Astrocyte (in vitro differentiated cells and primary cell): ENCODE measurements at regions not wholly inside any gene's neighbourhood (a gene's known extent, or its start where the extent isn't known, plus 50 kb on each side); places are given as distances from the start of the nearest gene placed in this dataset.

Source experiments
- DNase-seq: peaks from one replicate; pipeline ENCODE4 v3.0.0-alpha.2; 2010; ENCODE audit warnings: low read depth
- FAIRE-seq: peaks from 2 replicates; lab custom pipeline; 2011; peaks lifted over from hg19 to GRCh38; lab: Jason Lieb, UNC
- H2AFZ ChIP-seq: 2 replicates; pipeline ENCODE4 v1.6.0; 2012; ENCODE audit warnings: low read depth, low read length, inconsistent platforms
- H3K27ac ChIP-seq: 2 replicates; pipeline ENCODE4 v1.5.1; 2011; ENCODE audit warnings: low read depth, low read length, inconsistent platforms
- H3K27me3 ChIP-seq: 2 replicates; pipeline ENCODE4 v1.6.0; 2011; ENCODE audit warnings: low read length, inconsistent platforms; ENCODE audit not compliant: insufficient read depth
- H3K36me3 ChIP-seq: 2 replicates; pipeline ENCODE4 v1.5.1; 2011; ENCODE audit warnings: low read length, inconsistent platforms; ENCODE audit not compliant: insufficient read depth
- H3K4me1 ChIP-seq: 2 replicates; pipeline ENCODE4 v1.5.1; 2011; ENCODE audit warnings: low read length, inconsistent platforms; ENCODE audit not compliant: insufficient read depth
- H3K4me2 ChIP-seq: 2 replicates; pipeline ENCODE4 v1.6.0; 2012; ENCODE audit warnings: low read length, inconsistent platforms
- H3K4me3 ChIP-seq: 2 replicates; pipeline ENCODE4 v1.5.1; 2011; ENCODE audit warnings: low read depth, mild to moderate bottlenecking, low read length, inconsistent platforms; ENCODE audit not compliant: insufficient read depth
- H3K79me2 ChIP-seq: 2 replicates; pipeline ENCODE4 v1.6.0; 2012; ENCODE audit warnings: mild to moderate bottlenecking, low read length, inconsistent platforms; ENCODE audit not compliant: insufficient read depth
- H3K9ac ChIP-seq: 2 replicates; pipeline ENCODE4 v1.6.0; 2012; ENCODE audit warnings: mild to moderate bottlenecking, low read length, inconsistent platforms
- H3K9me3 ChIP-seq: 2 replicates; pipeline ENCODE4 v1.5.1; 2012; ENCODE audit warnings: low read depth, mild to moderate bottlenecking, low read length, inconsistent platforms; ENCODE audit not compliant: insufficient read depth
- H4K20me1 ChIP-seq: 2 replicates; pipeline ENCODE4 v1.6.0; 2012; ENCODE audit warnings: low read length, inconsistent platforms; ENCODE audit not compliant: insufficient read depth
- H3K27ac Mint-ChIP-seq: one replicate; pipeline ENCODE4 v1.8.0; 2021; ENCODE audit warnings: mild to moderate bottlenecking, mixed read lengths; ENCODE audit not compliant: unreplicated experiment
- H3K27me3 Mint-ChIP-seq: one replicate; pipeline ENCODE4 v1.8.0; 2021; ENCODE audit warnings: low read depth, mixed read lengths; ENCODE audit not compliant: unreplicated experiment
- H3K36me3 Mint-ChIP-seq: one replicate; pipeline ENCODE4 v1.8.0; 2021; ENCODE audit warnings: low read depth, mixed read lengths; ENCODE audit not compliant: unreplicated experiment
- H3K4me1 Mint-ChIP-seq: one replicate; pipeline ENCODE4 v1.8.0; 2021; ENCODE audit warnings: low read depth, mixed read lengths; ENCODE audit not compliant: unreplicated experiment
- H3K4me3 Mint-ChIP-seq: one replicate; pipeline ENCODE4 v1.8.0; 2021; ENCODE audit warnings: mild to moderate bottlenecking, moderate library complexity, mixed read lengths; ENCODE audit not compliant: unreplicated experiment
- H3K9me3 Mint-ChIP-seq: one replicate; pipeline ENCODE4 v1.8.0; 2021; ENCODE audit warnings: mild to moderate bottlenecking, mixed read lengths; ENCODE audit not compliant: unreplicated experiment
- EZH2 ChIP-seq: IDR thresholded peaks from 2 replicates; pipeline ENCODE4 v1.6.1; 2012; ENCODE audit warnings: mild to moderate bottlenecking, low read length, inconsistent platforms; ENCODE audit not compliant: insufficient read depth
- TF ChIP-seq, protein P1 (sequence below): IDR thresholded peaks from 2 replicates; pipeline ENCODE4 v1.5.1; 2011; ENCODE audit warnings: low read depth, mild to moderate bottlenecking, inconsistent platforms, low read length, moderate library complexity; ENCODE audit not compliant: insufficient read depth

DNA sequence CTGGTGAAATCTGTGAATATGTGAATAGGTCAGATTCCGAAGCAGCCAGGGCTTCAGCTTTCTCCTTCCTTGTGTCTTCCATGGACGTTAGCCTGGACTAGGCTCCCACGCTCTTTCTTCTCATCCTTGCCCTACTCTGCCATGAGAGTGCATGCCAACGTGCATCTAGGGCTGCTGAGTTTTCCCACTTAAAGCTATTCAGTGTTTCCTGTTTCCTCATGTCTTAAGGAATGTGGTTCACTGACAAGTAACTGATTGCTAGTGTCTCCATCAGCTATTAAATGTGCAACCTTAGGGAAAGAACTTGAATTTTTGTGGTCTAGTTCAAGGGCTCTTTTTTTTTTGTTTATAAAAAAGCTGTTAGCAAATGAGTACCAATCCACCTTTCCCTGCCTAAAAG is 642.3 kb upstream of the LINC00305 start:
- Mint-ChIP-seq H3K4me3 (no peak overlapping the region), H3K27ac (no peak overlapping the region), H3K9me3 (no peaks in the 10 kb centered on the region), H3K4me1 (peaks cover 2% of the 10 kb centered on the region), H3K36me3 (no peaks in the 10 kb centered on the region), H3K27me3 (no peaks in the 10 kb centered on the region)
- no peaks in the 10 kb centered on the region for H3K27me3 ChIP-seq
- no peaks in the 10 kb centered on the region for H3K36me3 ChIP-seq
- no peak overlapping the region for H3K9ac ChIP-seq
- no peak overlapping the region for H3K4me3 ChIP-seq
- H3K4me2 ChIP-seq: no peak overlapping the region
- no peak for TF ChIP-seq EZH2
- TF ChIP-seq, protein P1, sequence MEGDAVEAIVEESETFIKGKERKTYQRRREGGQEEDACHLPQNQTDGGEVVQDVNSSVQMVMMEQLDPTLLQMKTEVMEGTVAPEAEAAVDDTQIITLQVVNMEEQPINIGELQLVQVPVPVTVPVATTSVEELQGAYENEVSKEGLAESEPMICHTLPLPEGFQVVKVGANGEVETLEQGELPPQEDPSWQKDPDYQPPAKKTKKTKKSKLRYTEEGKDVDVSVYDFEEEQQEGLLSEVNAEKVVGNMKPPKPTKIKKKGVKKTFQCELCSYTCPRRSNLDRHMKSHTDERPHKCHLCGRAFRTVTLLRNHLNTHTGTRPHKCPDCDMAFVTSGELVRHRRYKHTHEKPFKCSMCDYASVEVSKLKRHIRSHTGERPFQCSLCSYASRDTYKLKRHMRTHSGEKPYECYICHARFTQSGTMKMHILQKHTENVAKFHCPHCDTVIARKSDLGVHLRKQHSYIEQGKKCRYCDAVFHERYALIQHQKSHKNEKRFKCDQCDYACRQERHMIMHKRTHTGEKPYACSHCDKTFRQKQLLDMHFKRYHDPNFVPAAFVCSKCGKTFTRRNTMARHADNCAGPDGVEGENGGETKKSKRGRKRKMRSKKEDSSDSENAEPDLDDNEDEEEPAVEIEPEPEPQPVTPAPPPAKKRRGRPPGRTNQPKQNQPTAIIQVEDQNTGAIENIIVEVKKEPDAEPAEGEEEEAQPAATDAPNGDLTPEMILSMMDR: no peak
- no peaks in the 10 kb centered on the region for H3K9me3 ChIP-seq
- no peaks in the 10 kb centered on the region for H4K20me1 ChIP-seq
- no peaks in the 10 kb centered on the region for H3K4me1 ChIP-seq
- H3K79me2 ChIP-seq: no peaks in the 10 kb centered on the region
- no peak for FAIRE-seq
- H2AFZ ChIP-seq: no peak overlapping the region
- no peak overlapping the region for H3K27ac ChIP-seq
- DNase-seq: no peak

DNA sequence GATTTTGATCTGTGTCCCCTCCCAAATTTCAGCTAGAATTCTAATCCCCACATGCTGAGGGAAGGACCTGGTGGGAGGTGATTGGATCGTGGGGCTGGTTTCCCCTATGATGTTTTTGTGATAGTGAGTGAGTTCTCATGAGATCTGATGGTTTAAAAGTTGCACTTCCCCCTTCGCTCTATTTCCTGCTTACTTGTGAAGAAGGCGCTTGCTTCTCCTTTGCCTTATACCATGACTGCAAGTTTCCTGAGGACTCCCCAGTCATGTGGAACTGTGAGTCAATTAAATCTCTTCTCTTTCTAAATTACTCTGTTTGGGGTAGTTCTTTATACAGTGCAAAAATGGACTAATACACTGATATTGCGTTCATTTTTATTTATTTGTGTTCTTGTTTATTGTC is 636.8 kb upstream of the LINC00305 start:
- Mint-ChIP-seq H3K4me1 (no peaks in the 10 kb centered on the region), H3K27ac (no peak overlapping the region), H3K4me3 (no peak overlapping the region), H3K9me3 (peaks cover 1% of the 10 kb centered on the region), H3K36me3 (no peaks in the 10 kb centered on the region), H3K27me3 (no peaks in the 10 kb centered on the region)
- H3K27me3 ChIP-seq: no peaks in the 10 kb centered on the region
- FAIRE-seq: no peak
- TF ChIP-seq, protein P1: no peak
- no peak for TF ChIP-seq EZH2
- no peaks in the 10 kb centered on the region for H4K20me1 ChIP-seq
- H3K36me3 ChIP-seq: no peaks in the 10 kb centered on the region
- no peak for DNase-seq
- no peak overlapping the region for H2AFZ ChIP-seq
- no peaks in the 10 kb centered on the region for H3K9me3 ChIP-seq
- no peak overlapping the region for H3K9ac ChIP-seq
- no peaks in the 10 kb centered on the region for H3K4me1 ChIP-seq
- H3K4me3 ChIP-seq: no peak overlapping the region
- no peak overlapping the region for H3K27ac ChIP-seq
- no peak overlapping the region for H3K4me2 ChIP-seq
- no peaks in the 10 kb centered on the region for H3K79me2 ChIP-seq

DNA sequence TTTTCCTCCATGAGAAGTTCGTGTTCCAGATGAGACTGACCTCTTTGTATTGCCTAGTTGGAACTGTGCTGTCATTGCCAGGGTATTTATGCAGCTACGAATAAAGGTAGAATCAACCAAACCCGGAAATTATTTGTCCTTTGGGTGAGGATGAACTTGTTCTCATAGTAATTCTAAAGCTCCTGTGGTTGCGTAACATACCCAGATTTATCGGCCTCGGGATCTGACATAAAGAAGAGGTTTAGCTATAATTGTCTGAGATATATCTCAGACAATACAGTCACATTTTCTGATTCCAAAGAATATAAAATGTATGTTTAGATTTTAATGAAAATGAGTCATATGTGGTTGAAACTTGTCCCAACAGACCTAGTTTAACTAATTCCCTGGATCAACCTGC is 628.7 kb upstream of the LINC00305 start:
- Mint-ChIP-seq H3K4me1 (no peaks in the 10 kb centered on the region), H3K9me3 (peaks cover 1% of the 10 kb centered on the region), H3K27me3 (no peaks in the 10 kb centered on the region), H3K27ac (no peak overlapping the region), H3K4me3 (no peak overlapping the region), H3K36me3 (no peaks in the 10 kb centered on the region)
- Histone ChIP-seq H3K4me2 (no peak overlapping the region), H3K4me1 (no peaks in the 10 kb centered on the region), H3K27ac (no peak overlapping the region), H3K79me2 (no peaks in the 10 kb centered on the region), H2AFZ (no peak overlapping the region), H4K20me1 (no peaks in the 10 kb centered on the region), H3K9me3 (no peaks in the 10 kb centered on the region), H3K27me3 (no peaks in the 10 kb centered on the region), H3K36me3 (no peaks in the 10 kb centered on the region), H3K9ac (no peak overlapping the region), H3K4me3 (no peak overlapping the region)
- DNase-seq: no peak
- TF ChIP-seq EZH2: no peak
- FAIRE-seq: no peak
